Transverse colon (tissue), 4 donors: ENCODE measurements at regions not wholly inside any gene's neighbourhood (a gene's known extent, or its start where the extent isn't known, plus 50 kb on each side); places are given as distances from the start of the nearest gene placed in this dataset.

Experiments
- EP300 ChIP-seq: sonication (generic); formaldehyde crosslinking; IDR thresholded peaks from one replicate; pipeline ENCODE4 v1.6.1; 2017; ENCODE audit warnings: antibody characterized with exemption, low read depth
- POLR2AphosphoS5 ChIP-seq, 3 donors: sonication (generic); formaldehyde crosslinking; IDR thresholded peaks; one replicate each; pipeline ENCODE4 v1.6.1; 2016; ENCODE audit warnings: antibody characterized with exemption in 3 of 3
- TF ChIP-seq, protein P1 (sequence below), 5 experiments: fragments of 200-600 bp in 3 of 5; fragments of 450-650 bp in 2 of 5; sonication (generic) in 3 of 5; IDR thresholded peaks; 1 replicate in 2 of 5; 2 replicates in 3 of 5; pipeline ENCODE4 v1.5.1; 2016 to 2017; ENCODE audit warnings: antibody characterized with exemption in 5 of 5, inconsistent platforms in 3 of 5, mild to moderate bottlenecking in 2 of 5, moderate library complexity in 1 of 5

DNA sequence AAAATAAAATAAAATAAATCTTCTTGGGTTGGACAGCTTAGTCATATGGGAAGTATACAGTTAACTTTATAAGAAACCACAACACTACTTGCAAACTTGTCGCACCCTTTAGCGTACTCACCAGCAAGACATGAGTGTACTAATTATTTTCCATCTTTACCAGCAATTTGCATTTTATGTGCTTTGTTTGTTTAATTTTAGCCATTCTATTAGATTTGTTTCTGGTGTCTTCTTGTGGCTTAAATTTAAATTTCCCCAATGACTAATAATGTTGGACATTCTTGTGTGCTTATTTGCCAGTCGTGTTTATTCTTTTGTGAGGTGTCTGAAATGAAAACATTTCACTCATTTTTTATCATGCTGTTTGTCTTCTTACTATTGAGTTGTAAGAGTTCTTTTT is 1172.2 kb upstream of the CITED2 start:
- TF ChIP-seq, protein P1, sequence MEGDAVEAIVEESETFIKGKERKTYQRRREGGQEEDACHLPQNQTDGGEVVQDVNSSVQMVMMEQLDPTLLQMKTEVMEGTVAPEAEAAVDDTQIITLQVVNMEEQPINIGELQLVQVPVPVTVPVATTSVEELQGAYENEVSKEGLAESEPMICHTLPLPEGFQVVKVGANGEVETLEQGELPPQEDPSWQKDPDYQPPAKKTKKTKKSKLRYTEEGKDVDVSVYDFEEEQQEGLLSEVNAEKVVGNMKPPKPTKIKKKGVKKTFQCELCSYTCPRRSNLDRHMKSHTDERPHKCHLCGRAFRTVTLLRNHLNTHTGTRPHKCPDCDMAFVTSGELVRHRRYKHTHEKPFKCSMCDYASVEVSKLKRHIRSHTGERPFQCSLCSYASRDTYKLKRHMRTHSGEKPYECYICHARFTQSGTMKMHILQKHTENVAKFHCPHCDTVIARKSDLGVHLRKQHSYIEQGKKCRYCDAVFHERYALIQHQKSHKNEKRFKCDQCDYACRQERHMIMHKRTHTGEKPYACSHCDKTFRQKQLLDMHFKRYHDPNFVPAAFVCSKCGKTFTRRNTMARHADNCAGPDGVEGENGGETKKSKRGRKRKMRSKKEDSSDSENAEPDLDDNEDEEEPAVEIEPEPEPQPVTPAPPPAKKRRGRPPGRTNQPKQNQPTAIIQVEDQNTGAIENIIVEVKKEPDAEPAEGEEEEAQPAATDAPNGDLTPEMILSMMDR (IDR thresholded peaks at IDR 0.05) = no peak
- no peak for TF ChIP-seq EP300
- TF ChIP-seq POLR2AphosphoS5 (IDR thresholded peaks at IDR 0.05) = no peak
